ENCODE measurements at regions not wholly inside any gene's neighbourhood (a gene's known extent, or its start where the extent isn't known, plus 50 kb on each side); places are given as distances from the start of the nearest gene placed in this dataset.

DNA sequence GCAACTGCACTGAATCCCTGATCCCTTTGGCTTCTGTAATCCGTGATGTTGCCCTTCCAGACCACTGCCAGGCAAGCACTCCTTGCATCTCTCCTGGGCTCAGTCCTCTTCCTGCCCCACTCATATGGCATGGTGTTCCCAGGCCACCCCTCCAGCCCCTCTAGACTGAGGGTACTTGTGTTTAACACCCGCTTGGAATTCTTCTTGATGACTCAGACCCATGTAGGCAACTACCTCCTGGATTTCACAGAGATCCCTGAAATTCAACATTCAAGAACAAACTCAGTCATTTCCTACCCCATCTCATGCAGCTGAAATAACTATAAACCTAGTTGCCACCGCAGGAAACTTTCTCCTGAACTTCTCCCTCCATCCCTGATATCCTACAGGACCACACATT lies 541.9 kb upstream of the CDH11 start:
- Mint-ChIP-seq H3K9me3 (no peaks in the 10 kb centered on the region), H3K27me3 (ENCODE audit: insufficient read depth) (peaks cover 8% of the 10 kb centered on the region), H3K27ac (no peak overlapping the region), H3K4me1 (peaks cover 26% of the 10 kb centered on the region), H3K36me3 (ENCODE audit: low read depth) (no peaks in the 10 kb centered on the region), H3K4me3 (no peak overlapping the region)
- no peak for DNase-seq
- Histone ChIP-seq H3K36me3 (ENCODE audit: control insufficient read depth, insufficient read depth, low read length) (no peaks in the 10 kb centered on the region), H3K4me3 (ENCODE audit: low read length) (no peak overlapping the region), H3K9me3 (ENCODE audit: control insufficient read depth, low read length) (no peaks in the 10 kb centered on the region), H3K27me3 (ENCODE audit: control insufficient read depth, insufficient read depth, low read length, poor library complexity, severe bottlenecking) (no peaks in the 10 kb centered on the region), H3K27ac (ENCODE audit: low read depth, low read length) (no peak overlapping the region), H3K9ac (ENCODE audit: extremely low read depth, low read length, poor library complexity, severe bottlenecking) (no peak overlapping the region), H3K4me1 (ENCODE audit: control insufficient read depth, insufficient read depth, low read length) (no peaks in the 10 kb centered on the region)
- TF ChIP-seq, protein P1, sequence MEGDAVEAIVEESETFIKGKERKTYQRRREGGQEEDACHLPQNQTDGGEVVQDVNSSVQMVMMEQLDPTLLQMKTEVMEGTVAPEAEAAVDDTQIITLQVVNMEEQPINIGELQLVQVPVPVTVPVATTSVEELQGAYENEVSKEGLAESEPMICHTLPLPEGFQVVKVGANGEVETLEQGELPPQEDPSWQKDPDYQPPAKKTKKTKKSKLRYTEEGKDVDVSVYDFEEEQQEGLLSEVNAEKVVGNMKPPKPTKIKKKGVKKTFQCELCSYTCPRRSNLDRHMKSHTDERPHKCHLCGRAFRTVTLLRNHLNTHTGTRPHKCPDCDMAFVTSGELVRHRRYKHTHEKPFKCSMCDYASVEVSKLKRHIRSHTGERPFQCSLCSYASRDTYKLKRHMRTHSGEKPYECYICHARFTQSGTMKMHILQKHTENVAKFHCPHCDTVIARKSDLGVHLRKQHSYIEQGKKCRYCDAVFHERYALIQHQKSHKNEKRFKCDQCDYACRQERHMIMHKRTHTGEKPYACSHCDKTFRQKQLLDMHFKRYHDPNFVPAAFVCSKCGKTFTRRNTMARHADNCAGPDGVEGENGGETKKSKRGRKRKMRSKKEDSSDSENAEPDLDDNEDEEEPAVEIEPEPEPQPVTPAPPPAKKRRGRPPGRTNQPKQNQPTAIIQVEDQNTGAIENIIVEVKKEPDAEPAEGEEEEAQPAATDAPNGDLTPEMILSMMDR (conservative IDR thresholded peaks at IDR 0.05), result no peak
- 96 to 100% methylated on average over 2 to 3 of the region's 3 CpGs for WGBS, 2 experiments (ENCODE audit: insufficient coverage in 1 of 2, insufficient read length in 1 of 2)

DNA sequence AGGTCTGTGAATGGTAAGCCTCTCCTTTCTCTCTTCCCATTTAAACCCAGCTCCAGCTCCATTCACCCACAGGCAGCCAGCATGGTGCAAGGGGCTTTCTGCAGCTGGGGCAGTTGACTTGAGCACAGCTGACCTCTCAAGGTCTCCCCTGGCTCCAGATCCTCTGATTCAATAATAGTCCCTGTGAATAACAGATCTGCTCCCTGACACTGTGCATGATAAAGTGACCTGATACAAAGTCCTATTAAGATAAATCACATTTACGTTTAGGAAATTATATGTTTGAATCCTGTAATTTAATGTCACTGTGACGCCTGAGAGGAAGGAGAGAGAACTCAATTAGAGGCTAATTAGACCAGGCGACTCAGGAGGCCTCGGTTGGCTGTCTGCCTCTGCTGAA lies 540.4 kb upstream of the CDH11 start:
- no peak overlapping the region for H3K27ac Mint-ChIP-seq
- no peaks in the 10 kb centered on the region for H3K9me3 Mint-ChIP-seq
- DNase-seq, result no peak
- no peaks in the 10 kb centered on the region for H3K27me3 ChIP-seq (ENCODE audit: control insufficient read depth, insufficient read depth, low read length, poor library complexity, severe bottlenecking)
- no peak overlapping the region for H3K27ac ChIP-seq (ENCODE audit: low read depth, low read length)
- 88 to 97% methylated on average over 4 of the region's 4 CpGs for WGBS, 2 experiments (ENCODE audit: insufficient coverage in 1 of 2, insufficient read length in 1 of 2)
- no peaks in the 10 kb centered on the region for H3K9me3 ChIP-seq (ENCODE audit: control insufficient read depth, low read length)
- no peak overlapping the region for H3K9ac ChIP-seq (ENCODE audit: extremely low read depth, low read length, poor library complexity, severe bottlenecking)
- no peak overlapping the region for H3K4me3 ChIP-seq (ENCODE audit: low read length)
- H3K27me3 Mint-ChIP-seq (ENCODE audit: insufficient read depth), result peaks cover 9% of the 10 kb centered on the region
- peaks cover 19% of the 10 kb centered on the region for H3K4me1 Mint-ChIP-seq
- H3K36me3 Mint-ChIP-seq (ENCODE audit: low read depth), result no peaks in the 10 kb centered on the region
- TF ChIP-seq, protein P1 (conservative IDR thresholded peaks at IDR 0.05), result no peak
- H3K4me1 ChIP-seq (ENCODE audit: control insufficient read depth, insufficient read depth, low read length), result no peaks in the 10 kb centered on the region
- no peaks in the 10 kb centered on the region for H3K36me3 ChIP-seq (ENCODE audit: control insufficient read depth, insufficient read depth, low read length)
- H3K4me3 Mint-ChIP-seq, result no peak overlapping the region

DNA sequence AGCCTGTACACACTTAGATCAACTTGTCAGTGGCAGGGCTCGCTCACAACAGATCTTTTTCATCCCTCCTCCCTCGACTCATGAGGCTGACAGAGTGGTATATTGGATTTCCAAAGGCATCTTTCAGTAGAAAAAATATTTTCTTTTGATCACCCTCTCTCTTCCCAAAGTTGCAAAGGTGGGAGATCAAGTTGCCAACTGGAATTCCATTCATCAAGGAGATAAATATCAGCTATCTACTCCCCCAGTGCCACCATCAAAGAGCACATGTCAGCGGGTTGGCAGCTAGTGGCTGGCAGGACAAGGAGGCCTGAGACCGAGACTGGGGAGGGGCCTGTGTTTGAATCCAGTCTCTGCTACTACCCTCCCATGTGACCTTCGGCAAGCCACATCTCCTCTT lies 539.7 kb upstream of the CDH11 start:
- H3K27ac Mint-ChIP-seq, result no peak overlapping the region
- H3K27ac ChIP-seq (ENCODE audit: low read depth, low read length), result no peak overlapping the region
- H3K4me3 Mint-ChIP-seq, result no peak overlapping the region
- TF ChIP-seq, protein P1 (conservative IDR thresholded peaks at IDR 0.05), result no peak
- no peak overlapping the region for H3K9ac ChIP-seq (ENCODE audit: extremely low read depth, low read length, poor library complexity, severe bottlenecking)
- H3K27me3 Mint-ChIP-seq (ENCODE audit: insufficient read depth), result peaks cover 9% of the 10 kb centered on the region
- peaks cover 16% of the 10 kb centered on the region for H3K4me1 Mint-ChIP-seq
- no peaks in the 10 kb centered on the region for H3K27me3 ChIP-seq (ENCODE audit: control insufficient read depth, insufficient read depth, low read length, poor library complexity, severe bottlenecking)
- no peak overlapping the region for H3K4me3 ChIP-seq (ENCODE audit: low read length)
- no peaks in the 10 kb centered on the region for H3K9me3 Mint-ChIP-seq
- no peaks in the 10 kb centered on the region for H3K36me3 ChIP-seq (ENCODE audit: control insufficient read depth, insufficient read depth, low read length)
- no peak for DNase-seq
- H3K36me3 Mint-ChIP-seq (ENCODE audit: low read depth), result no peaks in the 10 kb centered on the region
- H3K4me1 ChIP-seq (ENCODE audit: control insufficient read depth, insufficient read depth, low read length), result peaks cover 3% of the 10 kb centered on the region
- H3K9me3 ChIP-seq (ENCODE audit: control insufficient read depth, low read length), result no peaks in the 10 kb centered on the region
- WGBS, 2 experiments (ENCODE audit: insufficient coverage in 1 of 2, insufficient read length in 1 of 2), result 67 to 74% methylated on average over 2 to 5 of the region's 5 CpGs

Data from endodermal cell (in vitro differentiated cells).